ENCODE measurements at regions not wholly inside any gene's neighbourhood (a gene's known extent, or its start where the extent isn't known, plus 50 kb on each side); places are given as distances from the start of the nearest gene placed in this dataset.

GRCh38 chr18:24930971-24931370 lies 421.0 kb downstream of the ZNF521 start:
- peaks cover 4% of the 10 kb centered on the region; the same call in 1 of the 2 replicates for H3K27me3 Mint-ChIP-seq (ENCODE audit: low read depth)
- peaks cover 27% of the 10 kb centered on the region for H3K4me1 Mint-ChIP-seq
- ATAC-seq: peak; percentile 88
- no peaks in the 10 kb centered on the region for H3K9me3 Mint-ChIP-seq
- CTCF ChIA-PET: no interaction called here
- no peak for TF ChIP-seq GABPB1 (CRISPR knock-in tag; IDR thresholded peaks at IDR 0.05)
- no peak for TF ChIP-seq OVOL2 (CRISPR knock-in tag; IDR thresholded peaks at IDR 0.05; ENCODE audit: borderline replicate concordance)
- TF ChIP-seq ZNF121 (CRISPR knock-in tag; IDR thresholded peaks at IDR 0.05): no peak
- POLR2A ChIA-PET: no interaction called here
- peak overlapping the region; percentile 46 for H3K27ac Mint-ChIP-seq
- no peaks in the 10 kb centered on the region for H3K36me3 Mint-ChIP-seq
- H3K4me3 Mint-ChIP-seq: no peak overlapping the region
- DNase-seq (ENCODE audit: low spot score): no peak

- CTCF ChIA-PET: no interaction called here
- no peaks in the 10 kb centered on the region for H3K36me3 Mint-ChIP-seq
- POLR2A ChIA-PET: no interaction called here
These were observed 418.6 kb downstream of the ZNF521 start for GRCh38 chr18:24933345-24933744.

DNA sequence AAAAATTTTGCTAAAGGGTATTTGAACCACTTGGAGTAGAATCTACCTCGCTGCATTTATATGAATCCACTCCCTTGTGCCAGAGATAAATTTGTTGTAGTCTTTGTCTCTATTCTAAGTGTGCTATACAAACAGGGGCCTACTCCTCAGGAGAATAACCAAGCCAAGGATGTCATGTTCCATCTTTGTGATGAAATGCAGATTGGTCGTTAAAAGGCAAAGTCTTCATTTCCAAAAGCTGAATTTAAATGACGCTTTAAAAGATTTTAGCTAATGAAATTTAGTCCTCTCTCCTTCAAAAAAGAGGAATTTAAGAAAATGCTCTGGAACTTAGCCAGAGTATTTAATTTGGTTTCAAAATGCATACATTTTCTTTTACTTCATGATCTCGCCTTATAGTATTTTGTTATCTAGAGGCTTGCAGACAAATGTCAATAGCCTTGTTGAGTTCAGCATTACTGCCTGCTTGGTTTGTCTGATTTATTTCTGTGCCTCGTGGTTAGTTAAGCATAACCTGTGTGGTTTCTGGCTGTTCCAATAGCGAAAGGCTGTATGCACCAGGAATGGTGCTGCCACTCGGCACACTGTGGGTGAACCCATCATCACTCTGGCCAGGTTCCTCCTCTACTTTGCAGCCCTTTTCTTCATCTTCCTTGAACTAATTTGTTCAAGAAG lies 417.6 kb downstream of the ZNF521 start:
- no peaks in the 10 kb centered on the region; the same call in 1 of the 2 replicates for H3K27me3 Mint-ChIP-seq (ENCODE audit: low read depth)
- ATAC-seq: no peak
- peaks cover 19% of the 10 kb centered on the region for H3K4me1 Mint-ChIP-seq
- ChIA-PET CTCF (no interaction called here), POLR2A (no interaction called here)
- no peak overlapping the region for H3K4me3 Mint-ChIP-seq
- DNase-seq (ENCODE audit: low spot score): no peak
- no peaks in the 10 kb centered on the region for H3K36me3 Mint-ChIP-seq
- TF ChIP-seq E2F1 (CRISPR knock-in tag; IDR thresholded peaks at IDR 0.05) (no peak), MLX (CRISPR knock-in tag; IDR thresholded peaks at IDR 0.05) (no peak), ZNF281 (CRISPR knock-in tag; IDR thresholded peaks at IDR 0.05) (no peak), NR1H2 (CRISPR knock-in tag; IDR thresholded peaks at IDR 0.05) (no peak)
- TF ChIP-seq, protein P1, sequence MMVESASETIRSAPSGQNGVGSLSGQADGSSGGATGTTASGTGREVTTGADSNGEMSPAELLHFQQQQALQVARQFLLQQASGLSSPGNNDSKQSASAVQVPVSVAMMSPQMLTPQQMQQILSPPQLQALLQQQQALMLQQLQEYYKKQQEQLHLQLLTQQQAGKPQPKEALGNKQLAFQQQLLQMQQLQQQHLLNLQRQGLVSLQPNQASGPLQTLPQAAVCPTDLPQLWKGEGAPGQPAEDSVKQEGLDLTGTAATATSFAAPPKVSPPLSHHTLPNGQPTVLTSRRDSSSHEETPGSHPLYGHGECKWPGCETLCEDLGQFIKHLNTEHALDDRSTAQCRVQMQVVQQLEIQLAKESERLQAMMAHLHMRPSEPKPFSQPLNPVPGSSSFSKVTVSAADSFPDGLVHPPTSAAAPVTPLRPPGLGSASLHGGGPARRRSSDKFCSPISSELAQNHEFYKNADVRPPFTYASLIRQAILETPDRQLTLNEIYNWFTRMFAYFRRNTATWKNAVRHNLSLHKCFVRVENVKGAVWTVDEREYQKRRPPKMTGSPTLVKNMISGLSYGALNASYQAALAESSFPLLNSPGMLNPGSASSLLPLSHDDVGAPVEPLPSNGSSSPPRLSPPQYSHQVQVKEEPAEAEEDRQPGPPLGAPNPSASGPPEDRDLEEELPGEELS (CRISPR knock-in tag; IDR thresholded peaks at IDR 0.05): no peak
- H3K27ac Mint-ChIP-seq: no peak overlapping the region
- H3K9me3 Mint-ChIP-seq: no peaks in the 10 kb centered on the region

More at GRCh38 chr18:24933345-24933744, 418.6 kb downstream of the ZNF521 start:
- H3K27ac Mint-ChIP-seq: no peak overlapping the region
- TF ChIP-seq, protein P2, sequence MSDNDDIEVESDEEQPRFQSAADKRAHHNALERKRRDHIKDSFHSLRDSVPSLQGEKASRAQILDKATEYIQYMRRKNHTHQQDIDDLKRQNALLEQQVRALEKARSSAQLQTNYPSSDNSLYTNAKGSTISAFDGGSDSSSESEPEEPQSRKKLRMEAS (CRISPR knock-in tag; IDR thresholded peaks at IDR 0.05): no peak
- no peak for TF ChIP-seq CBFB (CRISPR knock-in tag; IDR thresholded peaks at IDR 0.05; ENCODE audit: low read depth)
- no peaks in the 10 kb centered on the region for H3K9me3 Mint-ChIP-seq
- peaks cover 2% of the 10 kb centered on the region; the same call in 1 of the 2 replicates for H3K27me3 Mint-ChIP-seq (ENCODE audit: low read depth)
- DNase-seq (ENCODE audit: low spot score) (no peak), ATAC-seq (no peak)
- no peak overlapping the region for H3K4me3 Mint-ChIP-seq
- peaks cover 20% of the 10 kb centered on the region for H3K4me1 Mint-ChIP-seq

GRCh38 chr18:24935008-24935407 lies 417.0 kb downstream of the ZNF521 start:
- DNase-seq (ENCODE audit: low spot score): no peak
- no peak overlapping the region for H3K4me3 Mint-ChIP-seq
- no peak for ATAC-seq
- CTCF ChIA-PET: no interaction called here
- POLR2A ChIA-PET: no interaction called here
- H3K27ac Mint-ChIP-seq: no peak overlapping the region
- H3K4me1 Mint-ChIP-seq: peaks cover 21% of the 10 kb centered on the region
- H3K27me3 Mint-ChIP-seq (ENCODE audit: low read depth): no peaks in the 10 kb centered on the region
- H3K36me3 Mint-ChIP-seq: no peaks in the 10 kb centered on the region
- H3K9me3 Mint-ChIP-seq: no peaks in the 10 kb centered on the region
- TF ChIP-seq PREB (CRISPR knock-in tag; IDR thresholded peaks at IDR 0.05; ENCODE audit: borderline replicate concordance) (no peak), NFE2L1 (CRISPR knock-in tag; IDR thresholded peaks at IDR 0.05) (no peak), ELF4 (CRISPR knock-in tag; IDR thresholded peaks at IDR 0.05; ENCODE audit: low read depth) (no peak), JUN (CRISPR knock-in tag; IDR thresholded peaks at IDR 0.05) (no peak), ZNF232 (CRISPR knock-in tag; IDR thresholded peaks at IDR 0.05) (no peak), FOXK1 (CRISPR knock-in tag; IDR thresholded peaks at IDR 0.05) (no peak), NR2C2 (CRISPR knock-in tag; IDR thresholded peaks at IDR 0.05) (no peak), ATF1 (CRISPR knock-in tag; IDR thresholded peaks at IDR 0.05) (no peak), HMGA2 (CRISPR knock-in tag; IDR thresholded peaks at IDR 0.05) (no peak), ZBTB21 (CRISPR knock-in tag; IDR thresholded peaks at IDR 0.05; ENCODE audit: borderline replicate concordance) (no peak), GRHL2 (CRISPR knock-in tag; IDR thresholded peaks at IDR 0.05; ENCODE audit: insufficient replicate concordance, severe bottlenecking) (no peak)
- TF ChIP-seq, protein P3, sequence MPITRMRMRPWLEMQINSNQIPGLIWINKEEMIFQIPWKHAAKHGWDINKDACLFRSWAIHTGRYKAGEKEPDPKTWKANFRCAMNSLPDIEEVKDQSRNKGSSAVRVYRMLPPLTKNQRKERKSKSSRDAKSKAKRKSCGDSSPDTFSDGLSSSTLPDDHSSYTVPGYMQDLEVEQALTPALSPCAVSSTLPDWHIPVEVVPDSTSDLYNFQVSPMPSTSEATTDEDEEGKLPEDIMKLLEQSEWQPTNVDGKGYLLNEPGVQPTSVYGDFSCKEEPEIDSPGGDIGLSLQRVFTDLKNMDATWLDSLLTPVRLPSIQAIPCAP (CRISPR knock-in tag; IDR thresholded peaks at IDR 0.05): no peak

Data from WTC11 (cell line).